Vagina (tissue), 2 donors: ENCODE measurements at regions not wholly inside any gene's neighbourhood (a gene's known extent, or its start where the extent isn't known, plus 50 kb on each side); places are given as distances from the start of the nearest gene placed in this dataset.

ENCODE experiments used
- DNase-seq, 2 donors: peaks; one replicate each; pipeline ENCODE4 v3.0.0-alpha.2; 2017; ENCODE audit errors: extremely low spot score in 2 of 2
- H3K27ac ChIP-seq: fragments of 200-600 bp; sonication (generic); one replicate; pipeline ENCODE4 v1.5.1; 2019
- H3K27me3 ChIP-seq: fragments of 200-600 bp; sonication (generic); one replicate; pipeline ENCODE4 v1.5.1; 2019
- H3K36me3 ChIP-seq, 2 donors: fragments of 200-600 bp; sonication (generic); one replicate each; pipeline ENCODE4 v1.5.1; 2017 to 2019
- H3K4me1 ChIP-seq: fragments of 200-600 bp; sonication (generic); one replicate; pipeline ENCODE4 v1.5.1; 2019
- H3K4me3 ChIP-seq, 2 donors: fragments of 200-600 bp; sonication (generic); 1 replicate in 1 of 2; 2 replicates in 1 of 2; pipeline ENCODE4 v1.5.1; 2016 to 2019
- H3K9me3 ChIP-seq: fragments of 200-600 bp; sonication (generic); one replicate; pipeline ENCODE4 v1.5.1; 2019
- POLR2A ChIP-seq, 2 donors: fragments of 450-650 bp; IDR thresholded peaks; one replicate each; pipeline ENCODE4 v1.6.1; 2017; ENCODE audit warnings: antibody characterized with exemption in 2 of 2, mild to moderate bottlenecking in 2 of 2, moderate library complexity in 2 of 2
- POLR2AphosphoS5 ChIP-seq, 2 donors: sonication (generic); formaldehyde crosslinking; IDR thresholded peaks; one replicate each; pipeline ENCODE4 v1.9.0; 2017; ENCODE audit warnings: antibody characterized with exemption in 2 of 2, mild to moderate bottlenecking in 2 of 2, low read depth in 1 of 2; ENCODE audit not compliant: insufficient read depth in 1 of 2
- intact Hi-C: fragments of 100-400 bp; cut with DNase I; formaldehyde crosslinking; loops from one replicate; pipeline ENCODE4 v1.15.1; 2023
- TF ChIP-seq, protein P1 (sequence below), 3 experiments: fragments of 450-650 bp in 2 of 3; fragments of 200-600 bp in 1 of 3; sonication (generic) in 1 of 3; IDR thresholded peaks; one replicate each; pipeline ENCODE4 v1.5.1; 2017 to 2019; ENCODE audit warnings: antibody characterized with exemption in 3 of 3, mild to moderate bottlenecking in 2 of 3, moderate library complexity in 2 of 3

DNA sequence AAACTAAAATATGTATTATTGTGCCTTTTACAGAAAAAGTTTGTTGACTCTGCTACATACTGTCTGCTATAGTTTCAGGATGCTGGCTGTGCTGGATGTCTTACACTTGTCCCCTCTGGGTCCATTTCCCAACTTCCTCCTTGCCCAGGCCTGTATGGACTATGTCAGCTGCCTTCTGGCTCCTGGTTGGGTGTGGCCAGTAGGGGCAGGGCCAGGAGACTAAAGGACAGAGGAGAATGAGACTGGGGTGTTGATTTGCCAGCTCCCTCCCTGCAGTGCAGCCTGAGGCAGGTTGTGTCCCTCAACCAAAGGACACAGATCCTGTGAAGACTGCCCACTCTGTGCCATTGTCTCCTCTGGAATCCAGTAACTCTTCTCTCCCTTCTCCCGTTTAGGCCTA, 90.6 kb upstream of the UBE2E2 start:
- Histone ChIP-seq H3K4me1 (peaks cover 35% of the 10 kb centered on the region), H3K4me3 (no peak overlapping the region), H3K27ac (no peak overlapping the region), H3K9me3 (no peaks in the 10 kb centered on the region), H3K27me3 (no peaks in the 10 kb centered on the region), H3K36me3 (no peaks in the 10 kb centered on the region)
- no peak for DNase-seq
- intact Hi-C loops: no loop called here
- TF ChIP-seq, protein P1, sequence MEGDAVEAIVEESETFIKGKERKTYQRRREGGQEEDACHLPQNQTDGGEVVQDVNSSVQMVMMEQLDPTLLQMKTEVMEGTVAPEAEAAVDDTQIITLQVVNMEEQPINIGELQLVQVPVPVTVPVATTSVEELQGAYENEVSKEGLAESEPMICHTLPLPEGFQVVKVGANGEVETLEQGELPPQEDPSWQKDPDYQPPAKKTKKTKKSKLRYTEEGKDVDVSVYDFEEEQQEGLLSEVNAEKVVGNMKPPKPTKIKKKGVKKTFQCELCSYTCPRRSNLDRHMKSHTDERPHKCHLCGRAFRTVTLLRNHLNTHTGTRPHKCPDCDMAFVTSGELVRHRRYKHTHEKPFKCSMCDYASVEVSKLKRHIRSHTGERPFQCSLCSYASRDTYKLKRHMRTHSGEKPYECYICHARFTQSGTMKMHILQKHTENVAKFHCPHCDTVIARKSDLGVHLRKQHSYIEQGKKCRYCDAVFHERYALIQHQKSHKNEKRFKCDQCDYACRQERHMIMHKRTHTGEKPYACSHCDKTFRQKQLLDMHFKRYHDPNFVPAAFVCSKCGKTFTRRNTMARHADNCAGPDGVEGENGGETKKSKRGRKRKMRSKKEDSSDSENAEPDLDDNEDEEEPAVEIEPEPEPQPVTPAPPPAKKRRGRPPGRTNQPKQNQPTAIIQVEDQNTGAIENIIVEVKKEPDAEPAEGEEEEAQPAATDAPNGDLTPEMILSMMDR (IDR thresholded peaks at IDR 0.05): no peak
- TF ChIP-seq POLR2A (IDR thresholded peaks at IDR 0.05) (no peak), POLR2AphosphoS5 (IDR thresholded peaks at IDR 0.05; ENCODE audit: insufficient read depth in 1 of 2, low read depth in 1 of 2) (no peak)

DNA sequence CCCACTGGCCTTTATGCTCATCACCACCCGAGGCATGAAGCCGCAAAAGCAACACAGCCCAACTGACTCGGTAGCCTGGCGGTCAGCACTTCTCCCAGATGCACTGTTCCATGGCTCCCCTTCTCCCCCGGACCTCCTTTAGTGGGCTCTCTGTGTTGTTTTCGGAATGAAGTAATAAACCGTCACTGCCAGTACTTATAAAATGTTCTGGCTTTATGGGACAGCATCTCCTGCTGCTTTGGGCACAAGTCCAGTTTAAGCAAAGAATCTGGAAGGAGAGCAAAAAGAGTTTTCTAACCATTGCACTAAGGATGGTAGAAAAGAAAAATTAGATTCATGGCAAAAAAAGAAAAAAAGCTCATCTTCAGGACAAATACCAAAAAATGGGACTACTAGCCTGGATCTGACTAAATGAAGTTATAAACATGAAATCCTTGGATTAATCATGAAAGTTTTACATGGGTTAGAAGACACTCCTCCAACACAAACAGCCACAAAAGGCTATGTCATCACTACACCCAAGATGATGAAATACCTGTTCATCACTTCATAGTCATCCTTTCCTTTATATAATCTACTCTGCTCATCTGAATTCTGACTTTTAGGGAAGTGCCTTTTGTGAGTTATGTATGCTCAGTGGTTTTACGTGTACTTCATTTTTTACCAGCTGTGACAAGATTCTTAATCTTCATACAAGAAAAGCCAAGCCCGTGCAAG, 89.5 kb upstream of the UBE2E2 start:
- H3K36me3 ChIP-seq: no peaks in the 10 kb centered on the region
- no peak overlapping the region for H3K4me3 ChIP-seq
- H3K4me1 ChIP-seq: peaks cover 35% of the 10 kb centered on the region
- no peaks in the 10 kb centered on the region for H3K9me3 ChIP-seq
- peak; percentile 36 to 86 for TF ChIP-seq POLR2AphosphoS5 (IDR thresholded peaks at IDR 0.05; ENCODE audit: insufficient read depth in 1 of 2, low read depth in 1 of 2)
- TF ChIP-seq, protein P1 (IDR thresholded peaks at IDR 0.05): no peak
- no peak for DNase-seq
- peak overlapping the region; percentile 39 for H3K27ac ChIP-seq
- H3K27me3 ChIP-seq: no peaks in the 10 kb centered on the region
- intact Hi-C loops: no loop called here

DNA sequence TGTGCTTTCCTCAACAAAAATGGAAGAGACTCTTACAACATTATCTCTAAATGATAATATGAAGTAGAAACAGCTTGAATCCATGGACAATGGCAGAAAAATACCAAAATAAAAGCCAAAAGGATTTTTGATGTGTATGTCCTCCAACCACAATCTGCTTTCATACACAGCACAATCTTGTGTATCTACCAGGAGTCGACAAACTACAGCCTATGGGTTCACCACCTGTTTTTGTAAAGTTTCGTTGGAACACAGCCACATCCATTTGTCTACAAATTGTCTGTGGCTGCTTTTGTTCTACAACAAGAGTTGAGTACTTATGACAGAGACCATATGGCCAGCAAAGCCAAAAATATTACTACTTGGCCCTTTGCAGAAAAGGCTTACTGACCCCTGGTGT, 88.7 kb upstream of the UBE2E2 start:
- TF ChIP-seq, protein P1 (IDR thresholded peaks at IDR 0.05): no peak
- no peak for TF ChIP-seq POLR2A (IDR thresholded peaks at IDR 0.05)
- no peak for TF ChIP-seq POLR2AphosphoS5 (IDR thresholded peaks at IDR 0.05; ENCODE audit: insufficient read depth in 1 of 2, low read depth in 1 of 2)
- Histone ChIP-seq H3K36me3 (no peaks in the 10 kb centered on the region), H3K4me1 (peaks cover 35% of the 10 kb centered on the region), H3K4me3 (no peak overlapping the region), H3K27me3 (no peaks in the 10 kb centered on the region), H3K9me3 (no peaks in the 10 kb centered on the region), H3K27ac (no peak overlapping the region)
- intact Hi-C loops: no loop called here
- DNase-seq: no peak

DNA sequence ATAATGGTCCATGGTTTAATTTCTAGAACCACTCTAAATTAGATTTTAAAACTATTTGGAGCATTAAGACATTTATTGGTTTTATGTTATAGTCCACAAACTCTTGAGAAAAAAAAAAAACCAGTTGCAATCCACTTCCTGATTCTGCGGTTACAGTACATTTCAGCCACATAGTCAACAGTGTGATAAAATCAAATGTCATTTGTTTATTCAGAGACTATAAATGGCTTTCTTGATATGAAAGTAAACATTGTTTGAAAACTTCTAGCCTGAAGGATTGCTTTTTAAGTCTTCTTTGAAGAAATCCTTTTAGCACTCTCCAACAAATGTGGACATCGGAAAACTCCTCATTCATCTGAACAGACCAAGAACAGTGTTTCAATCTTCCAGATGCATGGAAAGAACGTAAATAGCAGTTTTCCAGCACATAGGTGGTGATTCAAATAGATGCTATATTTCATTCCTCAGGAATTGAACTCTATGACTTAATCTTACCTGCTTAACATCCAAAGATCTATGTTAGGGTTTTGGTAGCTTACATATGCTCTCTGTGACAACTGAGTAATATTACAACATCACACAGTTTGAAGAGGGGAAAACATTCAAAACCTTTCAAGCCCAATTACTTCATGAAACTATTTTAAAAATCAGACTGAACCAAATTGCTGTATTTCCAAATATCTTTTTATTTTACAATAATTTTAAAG, 87.8 kb upstream of the UBE2E2 start:
- peaks cover 35% of the 10 kb centered on the region for H3K4me1 ChIP-seq
- no peaks in the 10 kb centered on the region for H3K36me3 ChIP-seq
- intact Hi-C loops: no loop called here
- H3K27ac ChIP-seq: peak overlapping the region; percentile 18
- H3K4me3 ChIP-seq: no peak overlapping the region
- no peaks in the 10 kb centered on the region for H3K27me3 ChIP-seq
- no peaks in the 10 kb centered on the region for H3K9me3 ChIP-seq
- no peak for DNase-seq
- no peak for TF ChIP-seq POLR2AphosphoS5 (IDR thresholded peaks at IDR 0.05; ENCODE audit: insufficient read depth in 1 of 2, low read depth in 1 of 2)
- TF ChIP-seq, protein P1 (IDR thresholded peaks at IDR 0.05): no peak
- TF ChIP-seq POLR2A (IDR thresholded peaks at IDR 0.05): no peak
